PC-3 (cell line): ENCODE measurements at regions not wholly inside any gene's neighbourhood (a gene's known extent, or its start where the extent isn't known, plus 50 kb on each side); places are given as distances from the start of the nearest gene placed in this dataset.

Source experiments
- ATAC-seq: fragments of 200-7000 bp; cut with Tn5 transposase; 2 replicates; pipeline ENCODE4 v1.9.1; 2020; ENCODE audit warnings: mild to moderate bottlenecking, moderate library complexity
- BruUV-seq: library from RNA; stranded (reverse); fragments of 400-500 nt; replicated peaks from 2 replicates; lab custom pipeline; 2021; lab: Mats Ljungman, UMichigan
- CTCF ChIA-PET: fragments of 300-600 bp; sonication (Branson Sonifier 250); formaldehyde crosslinking; loops from one replicate; lab custom pipeline; 2022; ENCODE audit warnings: antibody characterized with exemption; lab: Charles Lee
- POLR2A ChIA-PET: fragments of 300-600 bp; sonication (Branson Sonifier 250); formaldehyde crosslinking; loops from one replicate; lab custom pipeline; 2022; ENCODE audit warnings: antibody characterized with exemption; ENCODE audit not compliant: unreplicated experiment; lab: Charles Lee
- DNase-seq: peaks from one replicate; pipeline ENCODE4 v3.0.0-alpha.2; 2015
- H2AFZ ChIP-seq: fragments of 300-600 bp; sonication (generic); 2 replicates; pipeline ENCODE4 v1.6.0; 2016; ENCODE audit warnings: antibody characterized with exemption, low read length
- H3F3A ChIP-seq: fragments of 300-600 bp; sonication (generic); one replicate; pipeline ENCODE4 v1.6.0; 2017; ENCODE audit warnings: antibody characterized with exemption, low read length, control low read depth, mild to moderate bottlenecking; ENCODE audit not compliant: unreplicated experiment
- H3K27ac ChIP-seq: fragments of 300-600 bp; sonication (generic); 2 replicates; pipeline ENCODE4 v1.5.1; 2016; ENCODE audit warnings: mild to moderate bottlenecking, low read length
- H3K27me3 ChIP-seq: fragments of 300-600 bp; sonication (generic); 2 replicates; pipeline ENCODE4 v1.6.1; 2016; ENCODE audit warnings: low read length, mixed read lengths
- H3K36me3 ChIP-seq: fragments of 300-600 bp; sonication (generic); 2 replicates; pipeline ENCODE4 v1.6.1; 2016; ENCODE audit warnings: low read depth, mixed run types, low read length, mixed read lengths
- H3K4me1 ChIP-seq: fragments of 300-600 bp; sonication (generic); 2 replicates; pipeline ENCODE4 v1.5.1; 2016; ENCODE audit warnings: low read length; ENCODE audit not compliant: insufficient read depth
- H3K4me2 ChIP-seq: fragments of 300-600 bp; sonication (generic); 2 replicates; pipeline ENCODE4 v1.6.0; 2016; ENCODE audit warnings: low read length
- H3K4me3 ChIP-seq: fragments of 300-600 bp; sonication (generic); 2 replicates; pipeline ENCODE4 v1.5.1; 2016; ENCODE audit warnings: mild to moderate bottlenecking, low read length, mixed read lengths
- H3K79me2 ChIP-seq: fragments of 300-600 bp; sonication (generic); 2 replicates; pipeline ENCODE4 v1.6.1; 2017; ENCODE audit warnings: low read length, mixed read lengths
- H3K9ac ChIP-seq: fragments of 300-600 bp; sonication (generic); 2 replicates; pipeline ENCODE4 v1.6.0; 2016; ENCODE audit warnings: mild to moderate bottlenecking, low read length
- H3K9me2 ChIP-seq: fragments of 300-600 bp; sonication (generic); replicated peaks from 2 replicates; pipeline ENCODE4 v1.6.1; 2016; ENCODE audit warnings: mixed run types, low read length, mixed read lengths
- H3K9me3 ChIP-seq: fragments of 300-600 bp; sonication (generic); 2 replicates; pipeline ENCODE4 v1.6.1; 2016; ENCODE audit warnings: low read length, mixed read lengths
- H4K20me1 ChIP-seq: fragments of 300-600 bp; sonication (generic); 2 replicates; pipeline ENCODE4 v1.6.1; 2016; ENCODE audit warnings: low read length, mixed read lengths
- CTCF ChIP-seq: fragments of 300-600 bp; sonication (generic); conservative IDR thresholded peaks from 2 replicates; pipeline ENCODE4 v1.5.1; 2017; ENCODE audit warnings: antibody characterized with exemption, low read depth, mild to moderate bottlenecking, low read length
- EZH2 ChIP-seq: fragments of 300-600 bp; sonication (generic); IDR thresholded peaks from one replicate; pipeline ENCODE4 v1.6.1; 2017; ENCODE audit warnings: antibody characterized with exemption, mild to moderate bottlenecking, low read length; ENCODE audit not compliant: unreplicated experiment
- EZH2phosphoT487 ChIP-seq: fragments of 300-600 bp; sonication (generic); IDR thresholded peaks from 2 replicates; pipeline ENCODE4 v1.6.1; 2018; ENCODE audit warnings: mild to moderate bottlenecking, antibody characterized with exemption, low read length, borderline replicate concordance
- intact Hi-C: fragments of 100-400 bp; cut with micrococcal nuclease; formaldehyde crosslinking; loops from 2 replicates; pipeline ENCODE4 v1.9.0; 2023

- H3K36me3 ChIP-seq: no peaks in the 10 kb centered on the region
- ChIA-PET POLR2A (no interaction called here), CTCF (no interaction called here)
- ATAC-seq: no peak
- no peaks in the 10 kb centered on the region for H3K79me2 ChIP-seq
- H3K27ac ChIP-seq: no peak overlapping the region
- intact Hi-C loops: no loop called here
- no peak overlapping the region for H3K4me3 ChIP-seq
- no peak overlapping the region for H3K9ac ChIP-seq
- TF ChIP-seq EZH2: no peak
- no peak for TF ChIP-seq EZH2phosphoT487
- TF ChIP-seq CTCF: no peak
- no peaks in the 10 kb centered on the region; the same call in 1 of the 2 replicates for H3K27me3 ChIP-seq
- no peaks in the 10 kb centered on the region for H3F3A ChIP-seq
- peaks cover 5% of the 10 kb centered on the region; the same call in 1 of the 2 replicates for H3K9me3 ChIP-seq
- no peak overlapping the region for H3K4me2 ChIP-seq
- H3K4me1 ChIP-seq: no peaks in the 10 kb centered on the region
- no peak for DNase-seq
- H2AFZ ChIP-seq: no peak overlapping the region
- no TSS peak for BruUV-seq
- H3K9me2 ChIP-seq: no peaks in the 10 kb centered on the region
- H4K20me1 ChIP-seq: no peaks in the 10 kb centered on the region
Measured at GRCh38 chr15:97012986-97013385, 682.5 kb downstream of the NR2F2 start.

GRCh38 chr15:97013491-97013890 is 683.0 kb downstream of the NR2F2 start:
- Histone ChIP-seq H2AFZ (no peak overlapping the region), H3K36me3 (no peaks in the 10 kb centered on the region), H3K4me2 (no peak overlapping the region), H3K9me3 (peaks cover 5% of the 10 kb centered on the region; the same call in 1 of the 2 replicates), H3F3A (no peaks in the 10 kb centered on the region), H3K27ac (no peak overlapping the region), H3K4me1 (no peaks in the 10 kb centered on the region), H4K20me1 (no peaks in the 10 kb centered on the region), H3K79me2 (no peaks in the 10 kb centered on the region), H3K9ac (no peak overlapping the region), H3K27me3 (no peaks in the 10 kb centered on the region; the same call in 1 of the 2 replicates), H3K9me2 (no peaks in the 10 kb centered on the region), H3K4me3 (no peak overlapping the region)
- intact Hi-C loops: no loop called here
- no peak for TF ChIP-seq CTCF
- TF ChIP-seq EZH2phosphoT487: no peak
- no peak for TF ChIP-seq EZH2
- ATAC-seq: no peak
- ChIA-PET CTCF (no interaction called here), POLR2A (no interaction called here)
- no peak for DNase-seq
- no TSS peak for BruUV-seq

- H2AFZ ChIP-seq: no peak overlapping the region
- intact Hi-C loops: no loop called here
- CTCF ChIA-PET: no interaction called here
- no peaks in the 10 kb centered on the region for H3K9me2 ChIP-seq
- peaks cover 5% of the 10 kb centered on the region; the same call in 1 of the 2 replicates for H3K9me3 ChIP-seq
- H3K36me3 ChIP-seq: no peaks in the 10 kb centered on the region
- BruUV-seq: no TSS peak
- no peak overlapping the region for H3K9ac ChIP-seq
- TF ChIP-seq CTCF (no peak), EZH2 (no peak), EZH2phosphoT487 (no peak)
- ATAC-seq (no peak), DNase-seq (peak; percentile 7)
- POLR2A ChIA-PET: no interaction called here
- H3K4me1 ChIP-seq: no peaks in the 10 kb centered on the region
- H3F3A ChIP-seq: no peaks in the 10 kb centered on the region
- H3K27me3 ChIP-seq: no peaks in the 10 kb centered on the region; the same call in 1 of the 2 replicates
- no peaks in the 10 kb centered on the region for H4K20me1 ChIP-seq
- H3K79me2 ChIP-seq: no peaks in the 10 kb centered on the region
- no peak overlapping the region for H3K4me2 ChIP-seq
- no peak overlapping the region for H3K27ac ChIP-seq
- no peak overlapping the region for H3K4me3 ChIP-seq
Measured at GRCh38 chr15:97014001-97014400, 683.5 kb downstream of the NR2F2 start.
